SIG-M5 treated with dmso at 0.1 percent for 504 hours (cell line): ENCODE measurements at regions not wholly inside any gene's neighbourhood (a gene's known extent, or its start where the extent isn't known, plus 50 kb on each side); places are given as distances from the start of the nearest gene placed in this dataset.
A peak's percentile ranks its signal among the peaks of the same experiment; 100 is the strongest.
"Not testable (repeated sequence)": the region's sequence is repeated elsewhere in the genome, so short reads cannot be mapped to it uniquely, and the experiment has no call there.

Experiments
- DNase-seq: peaks from one replicate; lab custom pipeline; 2025; ENCODE audit not compliant: unreplicated experiment; lab: John Stamatoyannopoulos, UW

GRCh38 chr9:71285191-71285656, 163.8 kb upstream of the TRPM3 start:
- peak; percentile 63 for DNase-seq

GRCh38 chr9:71282116-71282515, 160.7 kb upstream of the TRPM3 start:
- not testable (repeated sequence) for DNase-seq

- no peak for DNase-seq
Measured at GRCh38 chr9:71279151-71279739, 157.8 kb upstream of the TRPM3 start.

- no peak for DNase-seq
Measured at GRCh38 chr9:71273613-71274012, 152.2 kb upstream of the TRPM3 start.

- no peak for DNase-seq
Measured at GRCh38 chr9:71271602-71272001, 150.2 kb upstream of the TRPM3 start.

GRCh38 chr9:71270554-71270953, 149.1 kb upstream of the TRPM3 start:
- no peak for DNase-seq

GRCh38 chr9:71269859-71270258, 148.4 kb upstream of the TRPM3 start:
- DNase-seq: no peak

- DNase-seq: no peak
Measured at GRCh38 chr9:71268871-71269635, 147.6 kb upstream of the TRPM3 start.

- no peak for DNase-seq
Measured at GRCh38 chr9:71263451-71263850, 142.0 kb upstream of the TRPM3 start.

GRCh38 chr9:71260419-71260818, 139.0 kb upstream of the TRPM3 start:
- DNase-seq: not testable (repeated sequence)

GRCh38 chr9:71254592-71255277, 133.3 kb upstream of the TRPM3 start:
- DNase-seq: no peak

- no peak for DNase-seq
Measured at GRCh38 chr9:71253011-71253410, 131.6 kb upstream of the TRPM3 start.

- DNase-seq: no peak
Measured at GRCh38 chr9:71250581-71250980, 129.2 kb upstream of the TRPM3 start.

GRCh38 chr9:71249729-71250317, 128.4 kb upstream of the TRPM3 start:
- peak; percentile 64 for DNase-seq

- no peak for DNase-seq
Measured at GRCh38 chr9:71245651-71246050, 124.2 kb upstream of the TRPM3 start.

GRCh38 chr9:71243951-71244350, 122.5 kb upstream of the TRPM3 start:
- DNase-seq: no peak

- no peak for DNase-seq
Measured at GRCh38 chr9:71242081-71242480, 120.7 kb upstream of the TRPM3 start.

GRCh38 chr9:71237051-71237450, 115.6 kb upstream of the TRPM3 start:
- DNase-seq: no peak

- DNase-seq: no peak
Measured at GRCh38 chr9:71233646-71234045, 112.2 kb upstream of the TRPM3 start.

- DNase-seq: no peak
Measured at GRCh38 chr9:71223953-71224538, 102.6 kb upstream of the TRPM3 start.

- no peak for DNase-seq
Measured at GRCh38 chr9:71218774-71219173, 97.4 kb upstream of the TRPM3 start.
